ENCODE measurements at regions not wholly inside any gene's neighbourhood (a gene's known extent, or its start where the extent isn't known, plus 50 kb on each side); places are given as distances from the start of the nearest gene placed in this dataset.

DNA sequence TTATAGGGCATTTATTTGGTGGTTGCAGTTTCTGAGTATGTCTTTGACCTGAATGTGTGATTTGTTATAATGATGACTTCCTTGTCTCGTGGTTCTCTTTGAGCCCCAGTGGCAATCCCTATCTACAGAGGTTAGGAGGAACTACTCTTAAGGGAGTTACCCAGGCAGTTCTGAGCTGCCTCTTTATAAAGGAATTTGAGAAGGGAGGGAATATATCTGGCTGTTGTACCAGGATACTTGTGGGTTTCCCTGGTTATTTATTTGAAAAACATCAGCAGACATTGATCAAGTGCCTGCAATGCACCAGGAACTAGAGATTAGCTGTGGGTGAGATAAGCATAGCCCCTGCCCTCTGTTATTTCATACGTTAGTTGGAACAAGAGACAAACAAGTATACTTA, 243.5 kb upstream of the ARHGAP20 start:
- DNase-seq (ENCODE audit: extremely low spot score, insufficient read length, low read depth) (no peak), FAIRE-seq (no peak)

DNA sequence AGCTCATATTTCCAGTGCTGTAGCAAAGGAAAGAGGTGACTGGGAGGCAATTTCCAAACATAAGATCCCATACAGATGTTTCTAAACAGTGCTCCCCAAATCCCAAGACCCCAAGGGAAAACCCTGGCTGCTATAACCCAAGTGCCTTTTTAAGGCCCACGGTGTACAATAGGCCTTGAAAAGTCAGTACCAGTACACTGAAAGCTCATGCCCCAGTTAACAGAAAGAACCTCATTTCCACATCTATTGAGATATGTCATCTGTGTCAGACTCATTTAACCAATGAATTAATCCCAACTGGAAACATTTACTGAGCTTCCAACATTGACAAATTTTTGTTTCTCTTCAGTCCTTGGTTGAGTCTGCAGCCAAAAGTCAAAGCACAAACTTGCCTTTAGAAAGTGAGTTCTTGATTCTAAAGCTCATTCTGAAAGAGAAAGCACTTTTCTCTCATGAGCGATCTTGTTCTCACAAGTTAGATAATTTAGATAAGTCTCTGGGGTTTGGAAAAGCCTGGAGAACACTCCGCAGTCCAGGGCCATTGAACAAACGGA, 239.8 kb upstream of the ARHGAP20 start:
- FAIRE-seq (no peak), DNase-seq (ENCODE audit: extremely low spot score, insufficient read length, low read depth) (no peak)

DNA sequence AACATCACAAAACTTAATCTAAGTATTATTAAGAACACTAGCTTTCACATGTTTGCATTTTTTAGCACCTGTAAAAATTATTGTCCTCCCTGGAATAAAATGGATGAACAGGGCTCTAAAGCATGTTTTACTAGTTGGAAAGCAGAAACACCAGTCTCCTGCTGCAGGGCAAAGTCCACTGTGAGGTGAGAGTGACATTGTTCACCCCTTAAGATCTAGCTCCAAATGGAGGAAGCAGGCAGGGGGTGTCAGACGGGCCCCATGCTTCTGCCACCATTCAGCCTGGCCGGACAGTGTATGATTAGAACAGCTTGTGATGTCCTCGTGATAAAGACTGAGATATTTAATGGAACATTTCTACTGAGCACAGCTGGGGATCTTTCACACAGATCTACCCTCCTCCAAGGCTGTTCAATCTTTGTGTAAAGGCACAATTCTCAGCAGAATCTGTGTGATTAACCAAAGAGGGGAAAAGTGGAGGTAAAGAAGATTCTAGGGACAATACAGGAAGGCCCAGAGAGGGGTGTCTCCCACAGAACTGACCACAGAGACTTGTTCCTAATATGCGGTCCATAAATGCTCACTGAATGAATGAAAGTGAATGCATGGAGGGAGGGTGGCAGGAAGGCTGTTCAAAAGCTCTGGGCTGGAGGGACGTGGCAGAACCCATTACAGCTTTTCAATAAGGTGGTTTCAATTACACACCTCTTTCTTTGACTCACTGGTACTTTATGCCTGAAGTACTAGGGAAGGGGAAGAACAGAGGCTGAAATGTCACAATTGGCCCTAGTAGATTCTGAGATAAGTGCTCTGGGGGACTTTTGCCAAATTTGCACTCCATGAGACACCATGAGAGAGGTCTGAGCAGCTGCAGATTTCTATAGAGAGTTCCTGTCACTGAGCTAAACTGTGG, 239.1 kb upstream of the ARHGAP20 start:
- FAIRE-seq, result no peak
- no peak for DNase-seq (ENCODE audit: extremely low spot score, insufficient read length, low read depth)

DNA sequence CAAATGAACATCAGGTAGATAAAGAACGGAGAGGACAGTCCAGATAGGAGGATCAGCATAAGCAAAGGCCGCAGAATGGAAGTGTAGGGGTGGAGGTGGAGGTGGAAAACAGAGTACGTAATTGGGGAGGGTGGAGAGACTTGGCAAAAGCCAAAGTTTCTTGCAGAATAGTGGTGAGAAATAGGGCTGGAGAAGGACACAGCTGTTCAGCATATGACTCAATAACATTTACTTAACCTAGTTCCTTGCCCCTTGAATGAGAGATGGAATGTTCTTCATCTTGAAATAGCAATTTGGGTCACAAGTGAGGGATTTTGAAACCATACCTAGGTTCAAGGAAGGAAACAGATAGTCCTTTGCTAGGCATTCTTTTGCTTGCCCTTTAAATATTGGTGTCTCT, 235.9 kb upstream of the ARHGAP20 start:
- no peak for DNase-seq (ENCODE audit: extremely low spot score, insufficient read length, low read depth)
- FAIRE-seq, result no peak

- no peak for FAIRE-seq
- DNase-seq (ENCODE audit: extremely low spot score, insufficient read length, low read depth), result no peak
These were observed 234.9 kb upstream of the ARHGAP20 start for GRCh38 chr11:110947096-110947495.

- DNase-seq (ENCODE audit: extremely low spot score, insufficient read length, low read depth) (no peak), FAIRE-seq (no peak)
These were observed 227.2 kb upstream of the ARHGAP20 start for GRCh38 chr11:110939471-110939870.

- no peak for DNase-seq (ENCODE audit: extremely low spot score, insufficient read length, low read depth)
- no peak for FAIRE-seq
These were observed 222.9 kb upstream of the ARHGAP20 start for GRCh38 chr11:110935018-110935640.

DNA sequence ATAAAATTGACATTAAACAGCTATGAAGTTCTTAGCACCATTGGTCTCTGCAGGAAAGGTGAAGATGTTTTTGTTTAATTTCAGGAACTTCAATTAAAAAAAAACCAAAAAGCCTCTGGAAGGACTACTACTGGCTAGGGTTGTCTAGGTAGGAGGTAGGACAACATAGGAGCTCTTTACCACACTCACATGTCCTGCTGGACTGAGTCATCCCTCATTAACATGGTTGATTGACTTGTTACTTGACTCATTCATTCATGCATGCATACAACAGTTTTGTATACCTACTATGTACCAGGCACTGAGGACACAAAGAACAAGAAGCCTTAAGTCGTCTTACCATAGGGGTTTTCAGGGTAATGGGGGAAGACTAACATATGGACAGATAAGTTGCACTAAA, 216.9 kb upstream of the ARHGAP20 start:
- no peak for FAIRE-seq
- no peak for DNase-seq (ENCODE audit: extremely low spot score, insufficient read length, low read depth)

GRCh38 chr11:110928391-110928790, 216.2 kb upstream of the ARHGAP20 start:
- FAIRE-seq, result no peak
- no peak for DNase-seq (ENCODE audit: extremely low spot score, insufficient read length, low read depth)

- FAIRE-seq (no peak), DNase-seq (ENCODE audit: extremely low spot score, insufficient read length, low read depth) (no peak)
These were observed 209.7 kb upstream of the ARHGAP20 start for GRCh38 chr11:110921742-110922521.

- FAIRE-seq, result peak; percentile 71
These were observed 207.1 kb upstream of the ARHGAP20 start for GRCh38 chr11:110919241-110919922.

GRCh38 chr11:110918351-110918750, 206.1 kb upstream of the ARHGAP20 start:
- DNase-seq (ENCODE audit: extremely low spot score, insufficient read length, low read depth), result no peak
- FAIRE-seq, result no peak

More at GRCh38 chr11:110919241-110919922, 207.1 kb upstream of the ARHGAP20 start:
- DNase-seq (ENCODE audit: extremely low spot score, insufficient read length, low read depth), result no peak

- no peak for DNase-seq (ENCODE audit: extremely low spot score, insufficient read length, low read depth)
- no peak for FAIRE-seq
These were observed 200.2 kb upstream of the ARHGAP20 start for GRCh38 chr11:110912437-110912836.

DNA sequence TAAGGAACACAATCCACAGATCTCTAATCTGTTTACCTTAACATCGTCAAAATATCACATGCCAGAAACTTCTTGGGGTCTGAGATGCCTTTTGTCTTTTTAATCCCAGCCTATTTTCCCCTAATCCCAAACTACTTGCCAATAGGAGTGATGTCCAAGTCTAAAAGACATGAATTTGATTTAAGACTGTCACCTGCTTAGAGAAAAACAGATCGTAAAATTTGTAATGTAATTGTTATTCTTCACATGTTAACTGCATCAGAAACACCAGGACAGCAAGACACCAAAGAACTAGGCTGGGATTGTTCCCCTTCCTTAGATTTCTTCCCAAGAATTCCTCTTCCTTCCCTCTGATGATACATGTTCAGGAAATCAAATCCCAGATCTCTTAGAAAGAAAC, 198.1 kb upstream of the ARHGAP20 start:
- DNase-seq (ENCODE audit: extremely low spot score, insufficient read length, low read depth), result no peak
- FAIRE-seq, result no peak

- FAIRE-seq (no peak), DNase-seq (ENCODE audit: extremely low spot score, insufficient read length, low read depth) (no peak)
These were observed 197.1 kb upstream of the ARHGAP20 start for GRCh38 chr11:110909336-110909735.

DNA sequence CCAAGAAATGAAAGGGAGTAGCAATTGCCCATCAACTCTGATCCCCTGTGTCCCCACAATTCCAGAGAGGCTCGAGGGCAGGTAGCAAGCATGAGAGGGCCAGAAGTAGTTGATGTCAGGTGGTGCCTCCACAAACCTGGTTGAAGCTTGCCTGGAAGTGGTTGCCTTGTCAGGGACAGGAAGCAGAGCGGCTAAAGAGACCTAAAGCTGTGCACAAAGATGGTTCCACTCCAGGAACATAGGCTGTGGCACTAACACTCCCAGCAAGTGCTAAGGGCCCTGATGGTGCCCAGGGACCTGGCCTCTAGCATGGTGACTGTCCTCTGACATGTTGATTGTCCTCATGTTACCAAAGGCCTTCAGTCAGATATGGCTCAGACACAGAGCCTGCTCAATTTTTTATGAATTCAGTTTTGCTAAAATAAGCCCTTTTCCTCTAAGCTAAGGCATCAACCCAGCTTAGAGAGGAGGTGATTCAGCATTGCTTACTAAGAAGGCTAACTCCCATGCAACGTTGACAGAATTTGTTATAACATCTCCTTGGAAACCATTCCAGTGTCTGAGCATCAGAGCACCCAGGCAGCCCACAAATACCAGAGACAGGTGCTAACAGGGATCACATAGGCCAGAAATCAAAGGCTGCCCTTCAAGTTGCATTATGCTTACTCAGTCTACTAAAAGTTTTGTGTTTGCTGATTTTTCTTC, 196.3 kb upstream of the ARHGAP20 start:
- FAIRE-seq (no peak), DNase-seq (ENCODE audit: extremely low spot score, insufficient read length, low read depth) (no peak)

- DNase-seq (ENCODE audit: extremely low spot score, insufficient read length, low read depth) (no peak), FAIRE-seq (no peak)
These were observed 195.4 kb upstream of the ARHGAP20 start for GRCh38 chr11:110907629-110908028.

DNA sequence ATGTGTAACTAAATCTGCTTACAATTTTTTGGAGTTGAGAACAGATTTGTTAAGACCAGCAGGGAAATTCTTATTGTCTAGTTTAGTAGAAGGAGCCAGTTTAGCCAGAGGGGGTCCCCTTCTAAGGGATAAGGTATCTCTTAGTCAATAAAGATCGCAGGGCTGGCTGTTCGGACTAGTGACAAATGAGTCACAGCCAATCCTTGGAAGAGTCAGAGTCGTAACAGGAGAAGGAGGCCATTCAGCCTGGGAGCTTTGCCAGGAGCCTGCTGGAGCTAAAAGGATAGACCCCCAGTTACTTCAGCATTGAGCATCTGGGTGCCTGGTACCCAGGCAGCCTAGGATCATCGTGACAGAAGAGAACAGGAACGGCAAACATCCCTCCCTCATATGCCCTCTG, 191.6 kb upstream of the ARHGAP20 start:
- DNase-seq (ENCODE audit: extremely low spot score, insufficient read length, low read depth) (no peak), FAIRE-seq (no peak)

GRCh38 chr11:110903378-110903777, 191.1 kb upstream of the ARHGAP20 start:
- FAIRE-seq (peak; percentile 56), DNase-seq (ENCODE audit: extremely low spot score, insufficient read length, low read depth) (no peak)
